ENCODE measurements at regions not wholly inside any gene's neighbourhood (a gene's known extent, or its start where the extent isn't known, plus 50 kb on each side); places are given as distances from the start of the nearest gene placed in this dataset.

- ChIA-PET CTCF (no interaction called here), POLR2A (no interaction called here)
- Mint-ChIP-seq H3K27me3 (ENCODE audit: low read depth) (no peaks in the 10 kb centered on the region), H3K36me3 (ENCODE audit: low read depth) (no peaks in the 10 kb centered on the region), H3K27ac (peak overlapping the region; percentile 67), H3K4me3 (no peak overlapping the region), H3K9me3 (ENCODE audit: insufficient read depth) (no peaks in the 10 kb centered on the region), H3K4me1 (ENCODE audit: low read depth) (peaks cover 14% of the 10 kb centered on the region)
- DNase-seq (no peak), ATAC-seq (no peak)
Measured at GRCh38 chr11:31996159-31996881, 94.6 kb upstream of the RCN1 start.

DNA sequence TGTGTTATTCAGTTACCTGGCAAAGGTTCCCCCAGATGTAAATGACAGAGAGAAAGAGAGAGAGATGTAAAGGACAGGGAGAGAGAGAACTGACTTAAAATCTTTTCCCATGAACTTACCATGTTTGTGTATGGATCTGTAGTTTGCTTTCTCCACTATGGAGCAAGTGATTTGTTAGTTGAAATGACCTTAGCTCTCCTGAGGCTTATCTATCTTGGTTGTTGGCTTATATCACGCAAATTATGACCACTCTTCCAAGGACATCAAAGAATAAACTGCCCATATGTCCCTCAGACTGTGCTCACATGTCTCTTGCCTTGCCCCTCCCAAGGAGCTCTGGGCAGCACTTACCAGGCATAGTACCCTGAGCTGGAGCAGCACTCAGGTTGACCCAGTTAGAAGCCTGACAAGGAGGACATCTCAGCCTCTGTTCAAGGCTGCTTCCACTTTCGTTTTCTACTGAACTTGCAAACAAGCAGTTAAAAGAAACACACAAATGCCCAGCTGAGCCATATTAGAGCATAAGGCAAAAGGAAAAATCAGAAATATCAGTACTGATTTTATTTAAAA is 95.3 kb upstream of the RCN1 start:
- H3K4me3 Mint-ChIP-seq, result peak overlapping the region; percentile 59
- H3K36me3 Mint-ChIP-seq (ENCODE audit: low read depth), result no peaks in the 10 kb centered on the region
- peak; percentile 42 for DNase-seq
- peak overlapping the region; percentile 75 for H3K27ac Mint-ChIP-seq
- H3K9me3 Mint-ChIP-seq (ENCODE audit: insufficient read depth), result no peaks in the 10 kb centered on the region
- peaks cover 2% of the 10 kb centered on the region for H3K27me3 Mint-ChIP-seq (ENCODE audit: low read depth)
- peaks cover 14% of the 10 kb centered on the region for H3K4me1 Mint-ChIP-seq (ENCODE audit: low read depth)
- peak; percentile 83 for ATAC-seq
- ChIA-PET POLR2A (no interaction called here), CTCF (interaction anchor here (0.7 kb wide), 1 partner anchor 11 kb away, joined by 3 read pairs; no protein-coding TSS in a partner anchor)

DNA sequence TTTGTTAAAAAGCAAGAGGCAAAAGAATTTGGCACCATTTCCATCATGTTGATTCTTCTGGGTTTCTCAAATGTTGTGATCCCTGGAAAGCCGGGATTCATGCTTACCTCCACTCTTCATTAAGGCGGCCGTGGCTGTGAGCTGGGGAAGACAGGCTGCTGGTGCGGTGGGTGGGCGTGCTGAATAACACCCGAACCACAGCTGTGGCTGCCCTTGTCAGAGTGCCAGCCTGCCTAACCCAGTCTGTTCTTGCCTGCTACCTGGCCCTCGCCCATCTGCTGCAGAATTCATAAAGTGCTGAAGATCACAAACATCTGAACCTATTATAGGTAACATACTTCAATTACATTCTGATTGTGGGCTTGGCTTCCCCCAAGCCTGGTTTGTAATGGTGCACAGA is 95.8 kb upstream of the RCN1 start:
- ChIA-PET CTCF (no interaction called here), POLR2A (no interaction called here)
- H3K4me3 Mint-ChIP-seq, result no peak overlapping the region
- ATAC-seq, result no peak
- H3K4me1 Mint-ChIP-seq (ENCODE audit: low read depth), result peaks cover 14% of the 10 kb centered on the region
- no peaks in the 10 kb centered on the region for H3K9me3 Mint-ChIP-seq (ENCODE audit: insufficient read depth)
- no peak for DNase-seq
- H3K36me3 Mint-ChIP-seq (ENCODE audit: low read depth), result no peaks in the 10 kb centered on the region
- no peak overlapping the region for H3K27ac Mint-ChIP-seq
- H3K27me3 Mint-ChIP-seq (ENCODE audit: low read depth), result peaks cover 4% of the 10 kb centered on the region

GRCh38 chr11:31987118-31988005 is 103.5 kb upstream of the RCN1 start:
- ATAC-seq, result no peak
- Mint-ChIP-seq H3K27me3 (ENCODE audit: low read depth) (peaks cover 33% of the 10 kb centered on the region), H3K4me1 (ENCODE audit: low read depth) (peaks cover 2% of the 10 kb centered on the region), H3K9me3 (ENCODE audit: insufficient read depth) (no peaks in the 10 kb centered on the region), H3K36me3 (ENCODE audit: low read depth) (no peaks in the 10 kb centered on the region), H3K4me3 (no peak overlapping the region), H3K27ac (no peak overlapping the region)
- POLR2A ChIA-PET, result no interaction called here
- CTCF ChIA-PET, result no interaction called here
- no peak for DNase-seq

GRCh38 chr11:31986201-31986889 is 104.5 kb upstream of the RCN1 start:
- peaks cover 2% of the 10 kb centered on the region for H3K4me1 Mint-ChIP-seq (ENCODE audit: low read depth)
- no peak overlapping the region for H3K4me3 Mint-ChIP-seq
- H3K36me3 Mint-ChIP-seq (ENCODE audit: low read depth), result no peaks in the 10 kb centered on the region
- ChIA-PET CTCF (interaction anchor here (1.7 kb wide), 1 partner anchor 28 kb away, joined by 11 read pairs; no protein-coding TSS in a partner anchor), POLR2A (no interaction called here)
- H3K27ac Mint-ChIP-seq, result no peak overlapping the region
- H3K9me3 Mint-ChIP-seq (ENCODE audit: insufficient read depth), result no peaks in the 10 kb centered on the region
- peaks cover 33% of the 10 kb centered on the region for H3K27me3 Mint-ChIP-seq (ENCODE audit: low read depth)
- ATAC-seq (no peak), DNase-seq (no peak)

- no peaks in the 10 kb centered on the region for H3K36me3 Mint-ChIP-seq (ENCODE audit: low read depth)
- H3K9me3 Mint-ChIP-seq (ENCODE audit: insufficient read depth), result no peaks in the 10 kb centered on the region
- DNase-seq (no peak), ATAC-seq (no peak)
- CTCF ChIA-PET, result interaction anchor here (1.5 kb wide), 1 partner anchor 23 kb away, joined by 3 read pairs; no protein-coding TSS in a partner anchor
- H3K27ac Mint-ChIP-seq, result no peak overlapping the region
- peaks cover 30% of the 10 kb centered on the region for H3K27me3 Mint-ChIP-seq (ENCODE audit: low read depth)
- H3K4me3 Mint-ChIP-seq, result no peak overlapping the region
- POLR2A ChIA-PET, result no interaction called here
- no peaks in the 10 kb centered on the region for H3K4me1 Mint-ChIP-seq (ENCODE audit: low read depth)
Measured at GRCh38 chr11:31981457-31981856, 109.4 kb upstream of the RCN1 start.

- no peak overlapping the region for H3K4me3 Mint-ChIP-seq
- ChIA-PET CTCF (interaction anchor here (1.8 kb wide), 1 partner anchor 20 kb away, joined by 5 read pairs; no protein-coding TSS in a partner anchor), POLR2A (no interaction called here)
- ATAC-seq (no peak), DNase-seq (no peak)
- H3K27me3 Mint-ChIP-seq (ENCODE audit: low read depth), result peaks cover 24% of the 10 kb centered on the region
- no peaks in the 10 kb centered on the region for H3K4me1 Mint-ChIP-seq (ENCODE audit: low read depth)
- H3K9me3 Mint-ChIP-seq (ENCODE audit: insufficient read depth), result no peaks in the 10 kb centered on the region
- no peaks in the 10 kb centered on the region for H3K36me3 Mint-ChIP-seq (ENCODE audit: low read depth)
- no peak overlapping the region for H3K27ac Mint-ChIP-seq
Measured at GRCh38 chr11:31977343-31977742, 113.5 kb upstream of the RCN1 start.

DNA sequence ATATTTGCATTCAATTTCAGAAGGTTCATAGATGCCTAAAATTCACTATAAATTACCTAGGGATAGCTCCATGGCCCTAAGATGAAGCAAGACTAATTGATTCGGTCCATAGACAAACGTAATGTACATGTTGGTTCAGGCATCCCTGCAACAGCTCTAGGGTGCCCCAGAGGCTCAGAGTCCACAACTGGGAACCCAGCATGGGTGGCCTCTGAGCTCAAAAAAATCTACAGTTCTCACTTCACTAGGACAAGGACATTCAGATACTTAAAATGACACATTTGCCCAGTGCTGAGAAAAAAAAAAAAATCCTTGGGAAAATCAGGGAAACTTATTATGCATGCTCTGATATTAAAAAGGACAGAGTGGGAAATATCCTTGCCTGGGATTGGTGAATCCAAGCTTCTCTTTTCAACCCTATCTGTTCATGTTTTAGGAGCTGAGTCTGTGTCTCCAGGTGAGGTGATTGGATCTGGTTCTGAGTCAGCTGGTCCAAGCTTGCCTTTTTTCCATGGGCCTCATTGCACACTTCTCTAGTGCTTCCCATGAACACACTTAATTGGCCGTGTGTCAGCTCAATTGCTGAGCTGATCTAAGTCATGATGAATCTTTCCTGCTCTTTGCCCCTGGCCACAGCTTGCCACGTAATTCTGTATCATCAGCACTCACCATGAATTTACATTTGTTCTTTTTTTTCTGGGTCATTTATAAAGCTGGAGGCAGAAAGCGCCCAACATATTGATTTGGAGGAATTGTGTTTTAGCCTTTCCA is 116.3 kb upstream of the RCN1 start:
- DNase-seq (no peak), ATAC-seq (no peak)
- Mint-ChIP-seq H3K4me3 (no peak overlapping the region), H3K4me1 (ENCODE audit: low read depth) (no peaks in the 10 kb centered on the region), H3K9me3 (ENCODE audit: insufficient read depth) (no peaks in the 10 kb centered on the region), H3K27ac (no peak overlapping the region), H3K27me3 (ENCODE audit: low read depth) (peaks cover 13% of the 10 kb centered on the region), H3K36me3 (ENCODE audit: low read depth) (no peaks in the 10 kb centered on the region)
- CTCF ChIA-PET, result interaction anchor here (2.5 kb wide), 1 partner anchor 16 kb away, joined by 11 read pairs; no protein-coding TSS in a partner anchor
- POLR2A ChIA-PET, result interaction anchor here (0.6 kb wide), 1 partner anchor 1689 kb away, joined by 4 read pairs; no protein-coding TSS in a partner anchor

DNA sequence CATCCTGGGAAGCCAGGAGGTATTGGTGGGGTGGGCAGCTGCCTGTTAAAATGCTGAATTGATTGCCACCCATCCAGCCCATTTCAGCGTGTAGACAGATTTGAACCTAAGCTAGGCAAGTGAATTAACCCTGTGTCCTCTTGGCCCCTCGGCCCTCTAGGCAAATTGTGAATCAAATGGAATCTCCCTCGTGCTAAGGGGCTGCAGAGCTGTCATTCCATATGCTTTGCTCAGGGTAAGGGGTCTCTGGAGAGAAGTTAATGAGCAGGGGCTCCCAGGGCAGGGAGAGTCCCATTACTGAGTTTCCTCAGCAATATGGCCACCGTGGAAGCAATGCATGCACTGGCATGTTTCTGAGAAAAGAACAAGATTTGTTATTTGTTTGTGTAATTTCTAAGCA is 117.7 kb upstream of the RCN1 start:
- H3K36me3 Mint-ChIP-seq (ENCODE audit: low read depth), result no peaks in the 10 kb centered on the region
- no peak overlapping the region for H3K27ac Mint-ChIP-seq
- H3K9me3 Mint-ChIP-seq (ENCODE audit: insufficient read depth), result no peaks in the 10 kb centered on the region
- H3K4me1 Mint-ChIP-seq (ENCODE audit: low read depth), result no peaks in the 10 kb centered on the region
- H3K27me3 Mint-ChIP-seq (ENCODE audit: low read depth), result peaks cover 9% of the 10 kb centered on the region
- POLR2A ChIA-PET, result no interaction called here
- H3K4me3 Mint-ChIP-seq, result no peak overlapping the region
- DNase-seq (no peak), ATAC-seq (no peak)
- CTCF ChIA-PET, result no interaction called here

- POLR2A ChIA-PET, result no interaction called here
- Mint-ChIP-seq H3K36me3 (ENCODE audit: low read depth) (no peaks in the 10 kb centered on the region), H3K27ac (no peak overlapping the region), H3K4me1 (ENCODE audit: low read depth) (no peaks in the 10 kb centered on the region), H3K27me3 (ENCODE audit: low read depth) (peaks cover 6% of the 10 kb centered on the region), H3K9me3 (ENCODE audit: insufficient read depth) (no peaks in the 10 kb centered on the region), H3K4me3 (no peak overlapping the region)
- no peak for DNase-seq
- CTCF ChIA-PET, result interaction anchor here (1.2 kb wide), 1 partner anchor 14 kb away, joined by 3 read pairs; no protein-coding TSS in a partner anchor
- no peak for ATAC-seq
Measured at GRCh38 chr11:31972623-31973022, 118.3 kb upstream of the RCN1 start.

- no peak for ATAC-seq
- CTCF ChIA-PET, result interaction anchor here (1.2 to 4.0 kb wide), 2 partner anchors 12 to 207 kb away, joined by 3 to 16 read pairs; no protein-coding TSS in a partner anchor
- Mint-ChIP-seq H3K9me3 (ENCODE audit: insufficient read depth) (no peaks in the 10 kb centered on the region), H3K4me3 (no peak overlapping the region), H3K4me1 (ENCODE audit: low read depth) (no peaks in the 10 kb centered on the region), H3K36me3 (ENCODE audit: low read depth) (no peaks in the 10 kb centered on the region), H3K27me3 (ENCODE audit: low read depth) (no peaks in the 10 kb centered on the region), H3K27ac (no peak overlapping the region)
- no peak for DNase-seq
- POLR2A ChIA-PET, result no interaction called here
Measured at GRCh38 chr11:31969359-31969702, 121.5 kb upstream of the RCN1 start.
